ENCODE measurements at regions not wholly inside any gene's neighbourhood (a gene's known extent, or its start where the extent isn't known, plus 50 kb on each side); places are given as distances from the start of the nearest gene placed in this dataset.

GRCh38 chr11:121802542-121802941 is 313.5 kb downstream of the BLID start:
- TF ChIP-seq, protein P1, sequence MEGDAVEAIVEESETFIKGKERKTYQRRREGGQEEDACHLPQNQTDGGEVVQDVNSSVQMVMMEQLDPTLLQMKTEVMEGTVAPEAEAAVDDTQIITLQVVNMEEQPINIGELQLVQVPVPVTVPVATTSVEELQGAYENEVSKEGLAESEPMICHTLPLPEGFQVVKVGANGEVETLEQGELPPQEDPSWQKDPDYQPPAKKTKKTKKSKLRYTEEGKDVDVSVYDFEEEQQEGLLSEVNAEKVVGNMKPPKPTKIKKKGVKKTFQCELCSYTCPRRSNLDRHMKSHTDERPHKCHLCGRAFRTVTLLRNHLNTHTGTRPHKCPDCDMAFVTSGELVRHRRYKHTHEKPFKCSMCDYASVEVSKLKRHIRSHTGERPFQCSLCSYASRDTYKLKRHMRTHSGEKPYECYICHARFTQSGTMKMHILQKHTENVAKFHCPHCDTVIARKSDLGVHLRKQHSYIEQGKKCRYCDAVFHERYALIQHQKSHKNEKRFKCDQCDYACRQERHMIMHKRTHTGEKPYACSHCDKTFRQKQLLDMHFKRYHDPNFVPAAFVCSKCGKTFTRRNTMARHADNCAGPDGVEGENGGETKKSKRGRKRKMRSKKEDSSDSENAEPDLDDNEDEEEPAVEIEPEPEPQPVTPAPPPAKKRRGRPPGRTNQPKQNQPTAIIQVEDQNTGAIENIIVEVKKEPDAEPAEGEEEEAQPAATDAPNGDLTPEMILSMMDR (optimal IDR thresholded peaks at IDR 0.05 in 1 of 3, IDR thresholded peaks at IDR 0.05 in 1 of 3, conservative IDR thresholded peaks at IDR 0.05 in 1 of 3; ENCODE audit: extremely low read depth in 1 of 3, insufficient read depth in 2 of 3, low read length in 3 of 3) = no peak
- TF ChIP-seq EZH2 (IDR thresholded peaks at IDR 0.05; ENCODE audit: low read length) = no peak

Data from keratinocyte (primary cell).